Vagina (tissue), 2 donors: ENCODE measurements at regions not wholly inside any gene's neighbourhood (a gene's known extent, or its start where the extent isn't known, plus 50 kb on each side); places are given as distances from the start of the nearest gene placed in this dataset.

Source experiments
- POLR2AphosphoS5 ChIP-seq, 2 donors: sonication (generic); formaldehyde crosslinking; IDR thresholded peaks; one replicate each; pipeline ENCODE4 v1.9.0; 2017; ENCODE audit warnings: antibody characterized with exemption in 2 of 2, mild to moderate bottlenecking in 2 of 2, low read depth in 1 of 2; ENCODE audit not compliant: insufficient read depth in 1 of 2
- TF ChIP-seq, protein P1 (sequence below), 3 experiments: fragments of 450-650 bp in 2 of 3; fragments of 200-600 bp in 1 of 3; sonication (generic) in 1 of 3; IDR thresholded peaks; one replicate each; pipeline ENCODE4 v1.5.1; 2017 to 2019; ENCODE audit warnings: antibody characterized with exemption in 3 of 3, mild to moderate bottlenecking in 2 of 3, moderate library complexity in 2 of 3

DNA sequence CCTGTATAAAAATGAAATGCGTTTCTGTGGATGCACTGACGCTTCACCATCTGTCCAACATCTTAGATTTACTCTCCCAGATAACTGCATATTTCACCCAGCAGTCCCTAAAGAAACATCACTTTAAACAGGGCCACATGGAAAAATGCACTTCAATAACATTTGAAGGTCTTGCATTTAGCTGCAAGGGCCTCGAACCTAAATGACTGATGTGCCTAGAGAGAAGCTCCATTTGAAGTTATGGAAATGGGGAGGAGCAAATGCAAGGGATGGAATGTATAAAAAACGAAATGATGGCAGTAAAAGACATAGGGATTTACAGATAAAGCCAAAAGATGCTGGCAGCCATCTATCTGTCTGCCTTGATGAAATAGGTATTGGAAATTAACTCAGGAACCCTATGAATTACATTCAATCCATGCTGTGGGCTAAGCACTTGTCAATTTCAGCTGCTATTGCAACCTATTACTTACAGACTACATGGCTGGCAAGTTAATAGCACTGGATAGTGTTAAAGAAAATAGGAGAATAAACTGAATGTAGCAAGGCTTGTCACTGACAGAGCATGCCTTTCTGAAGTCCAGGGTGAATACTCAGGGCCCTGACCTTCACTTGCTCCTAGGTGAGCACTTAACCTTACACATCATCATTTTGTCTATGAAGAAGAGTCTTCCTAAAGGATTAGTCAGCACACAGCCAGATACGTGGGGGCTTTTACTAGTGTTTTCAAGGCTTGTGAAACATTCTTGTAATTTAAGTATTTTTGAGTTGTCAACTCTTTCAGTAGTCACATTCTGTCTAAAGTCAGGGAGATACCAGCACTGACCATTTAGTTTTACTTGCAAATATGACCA is 963.4 kb downstream of the PCDH17 start:
- TF ChIP-seq, protein P1, sequence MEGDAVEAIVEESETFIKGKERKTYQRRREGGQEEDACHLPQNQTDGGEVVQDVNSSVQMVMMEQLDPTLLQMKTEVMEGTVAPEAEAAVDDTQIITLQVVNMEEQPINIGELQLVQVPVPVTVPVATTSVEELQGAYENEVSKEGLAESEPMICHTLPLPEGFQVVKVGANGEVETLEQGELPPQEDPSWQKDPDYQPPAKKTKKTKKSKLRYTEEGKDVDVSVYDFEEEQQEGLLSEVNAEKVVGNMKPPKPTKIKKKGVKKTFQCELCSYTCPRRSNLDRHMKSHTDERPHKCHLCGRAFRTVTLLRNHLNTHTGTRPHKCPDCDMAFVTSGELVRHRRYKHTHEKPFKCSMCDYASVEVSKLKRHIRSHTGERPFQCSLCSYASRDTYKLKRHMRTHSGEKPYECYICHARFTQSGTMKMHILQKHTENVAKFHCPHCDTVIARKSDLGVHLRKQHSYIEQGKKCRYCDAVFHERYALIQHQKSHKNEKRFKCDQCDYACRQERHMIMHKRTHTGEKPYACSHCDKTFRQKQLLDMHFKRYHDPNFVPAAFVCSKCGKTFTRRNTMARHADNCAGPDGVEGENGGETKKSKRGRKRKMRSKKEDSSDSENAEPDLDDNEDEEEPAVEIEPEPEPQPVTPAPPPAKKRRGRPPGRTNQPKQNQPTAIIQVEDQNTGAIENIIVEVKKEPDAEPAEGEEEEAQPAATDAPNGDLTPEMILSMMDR (IDR thresholded peaks at IDR 0.05): no peak
- TF ChIP-seq POLR2AphosphoS5 (IDR thresholded peaks at IDR 0.05; ENCODE audit: insufficient read depth in 1 of 2, low read depth in 1 of 2): no peak
